ENCODE measurements at regions not wholly inside any gene's neighbourhood (a gene's known extent, or its start where the extent isn't known, plus 50 kb on each side); places are given as distances from the start of the nearest gene placed in this dataset.

DNA sequence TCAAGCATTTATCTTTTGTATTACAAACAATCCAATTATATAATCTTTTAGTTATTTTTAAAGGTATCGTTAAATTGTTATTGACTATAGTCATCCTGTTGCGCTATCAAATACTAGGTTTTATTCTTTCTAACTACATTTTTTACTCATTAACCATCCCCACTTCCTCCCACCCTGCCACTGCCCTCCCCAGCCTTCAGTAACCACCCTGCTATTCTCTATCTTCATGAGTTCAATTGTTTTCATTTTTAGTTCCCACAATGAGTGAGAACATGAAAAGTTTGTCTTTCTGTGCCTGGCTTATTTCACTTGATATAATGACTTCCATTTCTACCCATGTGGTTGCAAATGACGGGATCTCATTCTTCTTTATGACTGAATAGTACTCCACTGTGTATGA, 94.1 kb upstream of the MYOCD start:
- TF ChIP-seq CTCF (IDR thresholded peaks at IDR 0.05; ENCODE audit: low read depth, low read length, missing control alignments), result no peak

DNA sequence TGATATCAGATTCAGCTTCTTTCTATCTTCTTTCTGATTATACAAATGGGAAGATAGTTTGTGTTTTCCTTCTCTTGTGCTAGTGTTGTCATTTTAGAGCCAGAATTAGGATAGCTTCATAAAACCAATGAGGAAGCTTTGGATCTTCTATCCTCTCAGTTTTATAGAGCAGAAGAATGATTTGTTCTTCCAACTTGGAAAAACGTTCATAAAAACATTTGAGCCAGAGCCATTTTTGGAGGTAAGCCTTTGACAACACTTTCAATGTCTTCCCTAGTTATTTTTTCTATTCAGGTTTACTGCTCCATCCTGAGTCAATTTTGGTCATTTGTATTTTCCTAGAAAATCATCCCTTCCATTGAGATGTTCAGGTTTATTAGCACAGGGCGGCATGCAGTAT, 91.2 kb upstream of the MYOCD start:
- no peak for TF ChIP-seq CTCF (IDR thresholded peaks at IDR 0.05; ENCODE audit: low read depth, low read length, missing control alignments)
- H3K4me3 ChIP-seq (replicated peaks; ENCODE audit: low read depth, low read length), result no peak overlapping the region
- DNase-seq (ENCODE audit: extremely low read depth, low read depth), result no peak

More for the DNA sequence above, 94.1 kb upstream of the MYOCD start:
- no peak for DNase-seq (ENCODE audit: extremely low read depth, low read depth)
- H3K4me3 ChIP-seq (replicated peaks; ENCODE audit: low read depth, low read length), result no peak overlapping the region

- no peak for DNase-seq (ENCODE audit: extremely low read depth, low read depth)
- H3K4me3 ChIP-seq (replicated peaks; ENCODE audit: low read depth, low read length), result no peak overlapping the region
- no peak for TF ChIP-seq CTCF (IDR thresholded peaks at IDR 0.05; ENCODE audit: low read depth, low read length, missing control alignments)
These were observed 90.0 kb upstream of the MYOCD start for GRCh38 chr17:12575641-12576040.

DNA sequence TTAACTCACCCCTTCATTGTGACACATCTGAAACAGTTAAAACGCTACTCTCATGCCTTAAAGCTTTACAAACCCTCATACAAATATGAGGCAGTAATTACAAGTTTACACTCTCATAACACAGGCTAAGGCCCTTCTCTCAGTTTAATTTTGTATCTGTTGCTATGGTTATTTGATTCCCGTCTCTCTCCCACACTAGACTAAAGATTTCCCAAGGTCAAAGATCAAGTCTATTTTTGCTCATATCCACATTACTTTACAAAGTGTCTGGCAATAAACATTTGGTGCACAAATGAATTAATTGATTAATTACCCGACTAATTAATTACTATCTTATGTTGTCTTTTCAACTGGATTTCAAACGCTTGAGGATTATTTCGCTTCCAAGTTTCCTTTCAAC, 86.4 kb upstream of the MYOCD start:
- no peak for TF ChIP-seq CTCF (IDR thresholded peaks at IDR 0.05; ENCODE audit: low read depth, low read length, missing control alignments)
- no peak overlapping the region for H3K4me3 ChIP-seq (replicated peaks; ENCODE audit: low read depth, low read length)
- no peak for DNase-seq (ENCODE audit: extremely low read depth, low read depth)

DNA sequence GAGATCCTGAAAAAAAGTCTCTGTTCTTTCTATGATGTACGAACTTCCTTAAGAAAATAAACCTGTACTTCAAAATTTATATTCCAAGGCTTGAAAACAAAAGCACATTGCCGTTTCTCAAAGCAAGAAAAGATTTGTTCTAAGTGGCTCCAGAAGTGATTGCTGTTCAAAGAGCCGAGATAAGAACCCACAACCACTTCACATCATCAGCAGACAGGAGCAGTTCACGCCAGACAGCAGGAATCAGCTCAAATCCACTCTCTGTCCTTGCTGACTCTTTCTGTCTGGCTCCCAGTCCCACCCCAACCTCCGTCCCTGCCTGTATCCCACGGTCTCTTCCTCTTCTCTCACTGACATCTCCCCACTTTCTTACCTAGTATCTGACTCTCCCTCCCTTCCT, 85.0 kb upstream of the MYOCD start:
- H3K4me3 ChIP-seq (replicated peaks; ENCODE audit: low read depth, low read length), result no peak overlapping the region
- DNase-seq (ENCODE audit: extremely low read depth, low read depth), result no peak
- TF ChIP-seq CTCF (IDR thresholded peaks at IDR 0.05; ENCODE audit: low read depth, low read length, missing control alignments), result no peak

DNA sequence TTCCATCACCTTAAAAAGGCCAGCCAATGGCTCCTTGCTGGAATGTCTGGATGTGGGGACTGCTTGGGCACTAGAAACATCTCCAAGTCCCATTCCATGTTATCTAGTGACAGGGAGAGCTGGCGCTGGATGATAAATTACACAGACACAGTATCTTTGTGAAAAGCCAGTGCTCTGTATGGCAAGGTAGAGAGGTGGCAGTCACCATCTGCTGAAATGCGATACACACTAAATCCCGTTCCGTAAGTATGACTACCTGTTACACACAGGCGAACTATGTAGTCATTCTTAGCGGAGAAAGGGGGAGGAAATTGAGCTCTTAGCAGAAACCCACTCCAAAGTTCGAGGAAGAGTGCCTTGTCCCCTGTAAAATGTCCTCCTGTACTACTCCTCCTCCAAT, 81.0 kb upstream of the MYOCD start:
- no peak overlapping the region for H3K4me3 ChIP-seq (replicated peaks; ENCODE audit: low read depth, low read length)
- no peak for DNase-seq (ENCODE audit: extremely low read depth, low read depth)
- no peak for TF ChIP-seq CTCF (IDR thresholded peaks at IDR 0.05; ENCODE audit: low read depth, low read length, missing control alignments)

GRCh38 chr17:12588531-12588930, 77.2 kb upstream of the MYOCD start:
- no peak for TF ChIP-seq CTCF (IDR thresholded peaks at IDR 0.05; ENCODE audit: low read depth, low read length, missing control alignments)
- DNase-seq (ENCODE audit: extremely low read depth, low read depth), result no peak

More at GRCh38 chr17:12588531-12588930, 77.2 kb upstream of the MYOCD start:
- no peak overlapping the region for H3K4me3 ChIP-seq (replicated peaks; ENCODE audit: low read depth, low read length)
